GDM1 (cell line): ENCODE measurements at regions not wholly inside any gene's neighbourhood (a gene's known extent, or its start where the extent isn't known, plus 50 kb on each side); places are given as distances from the start of the nearest gene placed in this dataset.

Experiments
- DNase-seq: peaks from one replicate; lab custom pipeline; 2025; lab: John Stamatoyannopoulos, UW

- no peak for DNase-seq
Observed at GRCh38 chr10:31709476-31709875, 219.2 kb downstream of the ARHGAP12 start.

GRCh38 chr10:31709028-31709427 lies 219.6 kb downstream of the ARHGAP12 start:
- no peak for DNase-seq

- no peak for DNase-seq
Observed at GRCh38 chr10:31708474-31708873, 220.2 kb downstream of the ARHGAP12 start.

DNA sequence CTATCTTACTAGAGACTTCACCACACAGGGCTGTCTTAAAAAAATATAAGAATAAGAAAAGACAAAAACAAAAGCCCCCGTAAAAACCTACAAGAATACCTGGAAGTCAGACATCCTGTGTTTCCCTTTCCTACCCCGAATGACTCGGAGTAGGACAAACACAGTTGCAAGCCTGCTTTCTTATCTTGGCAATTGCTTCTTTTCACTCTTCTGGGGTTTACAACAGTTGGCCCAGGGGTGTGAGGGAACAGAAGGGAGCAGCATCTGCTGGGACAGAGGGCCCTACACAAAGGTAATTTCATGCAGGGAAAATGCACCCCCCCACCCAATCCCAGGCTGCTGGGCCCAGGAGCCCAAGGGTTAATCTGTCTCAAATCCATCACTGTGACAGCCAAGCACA lies 220.6 kb downstream of the ARHGAP12 start:
- DNase-seq: no peak

- peak; percentile 78 for DNase-seq
Observed at GRCh38 chr10:31707093-31708039, 221.3 kb downstream of the ARHGAP12 start.

- DNase-seq: no peak
Observed at GRCh38 chr10:31706464-31707092, 222.1 kb downstream of the ARHGAP12 start.

- DNase-seq: no peak
Observed at GRCh38 chr10:31705136-31705535, 223.5 kb downstream of the ARHGAP12 start.

GRCh38 chr10:31704195-31704594 lies 224.4 kb downstream of the ARHGAP12 start:
- DNase-seq: no peak

DNA sequence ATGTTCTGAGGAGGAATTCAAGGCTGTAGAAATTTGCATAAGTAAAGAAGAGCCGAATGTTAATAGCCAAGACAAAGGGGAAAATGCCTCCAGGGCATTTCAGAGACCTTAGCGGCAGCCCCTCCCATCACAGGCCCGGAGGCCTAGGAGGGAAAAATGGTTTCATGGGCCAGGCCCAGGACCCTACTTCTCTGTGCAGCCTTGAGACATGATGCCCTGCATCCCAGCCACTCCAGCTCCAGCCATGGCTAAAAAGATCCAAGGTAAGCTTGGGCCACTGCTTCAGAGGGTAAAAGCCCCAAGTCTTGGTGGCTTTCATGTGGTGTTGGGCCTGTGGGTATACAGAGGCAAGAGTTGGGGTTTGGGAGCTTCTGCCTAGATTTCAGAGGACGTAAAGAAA lies 225.7 kb downstream of the ARHGAP12 start:
- DNase-seq: no peak

DNA sequence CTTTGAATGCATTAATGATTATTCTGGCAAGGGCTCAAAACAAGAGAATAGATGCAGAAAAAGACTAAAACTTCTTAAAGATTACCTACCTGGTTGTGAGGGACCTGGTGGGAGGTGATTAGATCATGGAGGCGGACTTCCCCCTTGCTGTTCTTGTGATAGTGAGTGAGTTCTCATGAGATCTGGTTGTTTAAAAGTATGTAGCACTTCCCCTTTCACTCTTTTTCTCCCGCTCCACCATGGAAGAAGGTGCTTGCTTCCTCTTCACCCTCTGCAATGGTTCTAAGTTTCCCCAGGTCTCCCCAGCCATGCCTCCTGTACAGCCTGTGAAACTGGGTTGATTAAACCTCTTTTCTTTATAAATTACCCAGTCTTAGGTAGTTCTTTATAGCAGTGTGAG lies 226.6 kb downstream of the ARHGAP12 start:
- DNase-seq: no peak

DNA sequence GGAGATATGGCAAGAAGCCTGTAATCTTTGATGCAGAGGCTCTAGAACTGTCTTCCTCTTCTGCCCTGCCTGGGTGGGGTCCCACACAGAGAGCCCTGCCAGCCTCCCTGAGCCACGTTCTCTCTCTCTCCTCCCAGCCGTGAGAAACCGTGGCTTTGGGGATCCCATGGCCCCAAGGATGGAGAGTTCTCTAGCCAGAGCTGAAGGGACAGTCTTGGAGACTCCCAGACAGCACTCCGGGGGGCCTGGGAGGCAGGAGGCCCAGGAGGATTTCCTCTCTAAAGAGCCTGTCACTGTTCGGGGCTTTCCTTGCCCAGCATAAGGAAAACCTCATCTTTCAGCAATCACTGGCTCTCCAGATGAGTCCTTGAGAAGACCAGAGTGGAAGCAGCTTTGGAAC lies 227.1 kb downstream of the ARHGAP12 start:
- DNase-seq: no peak

- no peak for DNase-seq
Observed at GRCh38 chr10:31700181-31700611, 228.4 kb downstream of the ARHGAP12 start.

GRCh38 chr10:31698181-31698830 lies 230.3 kb downstream of the ARHGAP12 start:
- no peak for DNase-seq

- no peak for DNase-seq
Observed at GRCh38 chr10:31697271-31698180, 231.1 kb downstream of the ARHGAP12 start.

GRCh38 chr10:31694929-31695837 lies 233.4 kb downstream of the ARHGAP12 start:
- DNase-seq: no peak

GRCh38 chr10:31694126-31694685 lies 234.4 kb downstream of the ARHGAP12 start:
- no peak for DNase-seq

- no peak for DNase-seq
Observed at GRCh38 chr10:31693491-31693890, 235.1 kb downstream of the ARHGAP12 start.

DNA sequence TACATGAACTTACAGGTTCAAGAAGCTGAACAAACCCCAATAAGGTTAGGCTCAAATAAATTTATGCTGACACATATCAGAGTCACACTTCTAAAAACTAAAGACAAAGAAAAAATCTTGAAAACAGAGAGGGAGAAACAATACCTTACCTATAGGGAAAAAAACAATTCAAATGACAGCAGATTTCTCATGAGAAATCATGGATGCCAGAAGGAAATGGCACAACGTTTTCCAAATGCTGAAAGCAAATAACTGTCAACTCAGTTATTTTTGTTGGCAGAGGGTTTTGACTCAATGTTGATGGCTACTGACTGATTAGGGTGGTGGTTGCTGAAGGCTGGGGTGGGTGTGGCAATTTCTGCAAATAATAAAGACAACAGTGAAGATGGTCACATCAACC lies 239.4 kb downstream of the ARHGAP12 start:
- no peak for DNase-seq

DNA sequence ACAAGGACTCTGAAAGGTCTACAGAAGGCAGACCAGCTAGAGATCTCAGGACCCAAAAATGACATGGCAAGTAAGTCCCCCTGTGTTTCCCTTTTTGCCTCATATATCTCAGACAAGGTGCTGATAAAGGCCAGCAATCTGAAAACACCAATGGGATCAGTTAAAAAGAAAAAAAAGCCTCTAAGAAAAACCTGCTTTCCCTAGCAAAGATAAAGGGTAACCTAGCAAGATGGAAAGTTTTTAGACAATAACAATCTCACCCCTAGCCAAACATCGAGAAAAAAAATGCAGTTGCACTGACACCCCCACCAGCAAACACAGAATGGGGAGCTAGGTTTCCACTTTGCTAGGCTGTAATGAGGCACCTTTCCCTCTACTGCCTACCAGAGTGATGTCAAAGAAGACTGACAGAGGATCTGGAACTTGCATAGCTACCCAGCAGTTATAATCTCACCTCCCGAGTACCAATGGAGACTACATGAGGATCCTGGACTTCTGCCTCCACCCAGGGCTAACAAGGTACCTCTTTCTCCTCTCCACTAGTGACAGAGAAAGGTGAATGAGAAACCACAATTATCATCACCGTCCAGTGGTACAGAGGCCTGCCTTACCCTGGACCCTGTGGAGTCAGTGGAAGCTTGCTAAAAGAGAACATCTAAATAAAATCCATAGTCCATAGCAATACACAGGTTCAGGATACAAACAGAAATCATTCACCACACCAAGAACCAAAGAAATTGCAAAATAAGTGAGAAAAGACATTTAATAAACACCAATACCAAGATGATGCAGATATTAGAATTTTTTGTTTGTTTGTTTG lies 240.8 kb downstream of the ARHGAP12 start:
- no peak for DNase-seq
